ENCODE measurements at regions not wholly inside any gene's neighbourhood (a gene's known extent, or its start where the extent isn't known, plus 50 kb on each side); places are given as distances from the start of the nearest gene placed in this dataset.

- no peak for TF ChIP-seq CTCF (IDR thresholded peaks at IDR 0.05)
- no peak for TF ChIP-seq POLR2A (IDR thresholded peaks at IDR 0.05)
- TF ChIP-seq EP300 (IDR thresholded peaks at IDR 0.05), result no peak
Observed at GRCh38 chr2:125227843-125228392, 1202.8 kb downstream of the CNTNAP5 start.
